Sigmoid colon (tissue), 6 donors: ENCODE measurements at regions not wholly inside any gene's neighbourhood (a gene's known extent, or its start where the extent isn't known, plus 50 kb on each side); places are given as distances from the start of the nearest gene placed in this dataset.

Source experiments
- DNase-seq: peaks from one replicate; pipeline ENCODE4 v3.0.0-alpha.2; 2019
- H3K27ac ChIP-seq, 4 donors: fragments of 200-600 bp; sonication (generic); one replicate each; pipeline ENCODE4 v1.5.1; 2016 to 2019; ENCODE audit warnings: mild to moderate bottlenecking in 1 of 4
- H3K27me3 ChIP-seq, 3 donors: fragments of 200-600 bp; sonication (generic); one replicate each; pipeline ENCODE4 v1.5.1; 2019; ENCODE audit warnings: mild to moderate bottlenecking in 1 of 3
- H3K36me3 ChIP-seq, 4 donors: fragments of 200-600 bp; sonication (generic); one replicate each; pipeline ENCODE4 v1.5.1; 2016 to 2019
- H3K4me1 ChIP-seq, 4 donors: fragments of 200-600 bp; sonication (generic); one replicate each; pipeline ENCODE4 v1.5.1; 2017 to 2019
- H3K4me3 ChIP-seq, 4 donors: fragments of 200-600 bp; sonication (generic); one replicate each; pipeline ENCODE4 v1.5.1; 2017 to 2019; ENCODE audit warnings: mild to moderate bottlenecking in 2 of 4, moderate library complexity in 1 of 4
- H3K9me3 ChIP-seq, 4 donors: fragments of 200-600 bp in 3 of 4; sonication (generic) in 3 of 4; one replicate each; pipeline versions ENCODE4 v1.5.1 to v1.6.1; 2013 to 2019
- EP300 ChIP-seq, 4 donors: sonication (generic); formaldehyde crosslinking; IDR thresholded peaks; one replicate each; pipeline ENCODE4 v1.6.1; 2017; ENCODE audit warnings: antibody characterized with exemption in 4 of 4
- POLR2A ChIP-seq, 2 donors: fragments of 450-650 bp; IDR thresholded peaks; one replicate each; pipeline ENCODE4 v1.6.1; 2016; ENCODE audit warnings: antibody characterized with exemption in 2 of 2, mild to moderate bottlenecking in 2 of 2, moderate library complexity in 2 of 2
- POLR2AphosphoS5 ChIP-seq, 4 donors: sonication (generic); formaldehyde crosslinking; IDR thresholded peaks; one replicate each; pipeline ENCODE4 v1.6.1; 2017; ENCODE audit warnings: antibody characterized with exemption in 4 of 4
- WGBS, 2 donors: extraction: QIAGEN DNeasy Blood & Tissue Kit; methylation state at CpG; one replicate each; pipeline ENCODE4 v1.1.7; 2013; 5-methylcytosine and 5-hydroxymethylcytosine counted together
- intact Hi-C: fragments of 100-400 bp; cut with DNase I; formaldehyde crosslinking; loops from one replicate; pipeline ENCODE4 v1.15.1; 2023
- TF ChIP-seq, protein P1 (sequence below), 4 experiments: fragments of 450-650 bp in 3 of 4; fragments of 200-600 bp in 1 of 4; IDR thresholded peaks; one replicate each; pipeline ENCODE4 v1.5.1; 2016 to 2019; ENCODE audit warnings: antibody characterized with exemption in 4 of 4, mild to moderate bottlenecking in 3 of 4, moderate library complexity in 2 of 4
- donor health status: healthy with polysubstance abuse.
- donor health status: healthy.

DNA sequence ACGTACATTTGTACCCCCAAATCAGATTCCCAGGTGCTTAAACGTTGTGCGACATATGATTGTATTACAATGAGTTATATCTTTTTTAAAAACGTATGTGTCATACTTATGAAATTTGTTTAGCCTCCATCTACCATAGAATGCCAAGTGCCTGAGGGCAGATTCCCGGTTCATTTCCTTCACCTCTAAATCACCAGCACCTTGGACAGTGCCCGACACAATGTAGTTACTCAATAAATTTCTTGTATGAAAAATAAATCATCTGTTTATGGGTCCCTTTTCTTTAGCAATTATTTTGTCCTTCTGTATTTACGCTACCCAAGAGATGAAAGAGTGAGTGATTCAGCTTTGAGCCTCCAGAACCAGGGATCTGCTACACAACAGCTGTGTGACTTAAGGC is 157.4 kb downstream of the TBX5 start:
- peaks cover 0 to 22% (median 0%) of the 10 kb centered on the region in 3 donors for H3K27me3 ChIP-seq
- TF ChIP-seq EP300 (IDR thresholded peaks at IDR 0.05), result no peak
- no peak for TF ChIP-seq POLR2A (IDR thresholded peaks at IDR 0.05)
- TF ChIP-seq, protein P1, sequence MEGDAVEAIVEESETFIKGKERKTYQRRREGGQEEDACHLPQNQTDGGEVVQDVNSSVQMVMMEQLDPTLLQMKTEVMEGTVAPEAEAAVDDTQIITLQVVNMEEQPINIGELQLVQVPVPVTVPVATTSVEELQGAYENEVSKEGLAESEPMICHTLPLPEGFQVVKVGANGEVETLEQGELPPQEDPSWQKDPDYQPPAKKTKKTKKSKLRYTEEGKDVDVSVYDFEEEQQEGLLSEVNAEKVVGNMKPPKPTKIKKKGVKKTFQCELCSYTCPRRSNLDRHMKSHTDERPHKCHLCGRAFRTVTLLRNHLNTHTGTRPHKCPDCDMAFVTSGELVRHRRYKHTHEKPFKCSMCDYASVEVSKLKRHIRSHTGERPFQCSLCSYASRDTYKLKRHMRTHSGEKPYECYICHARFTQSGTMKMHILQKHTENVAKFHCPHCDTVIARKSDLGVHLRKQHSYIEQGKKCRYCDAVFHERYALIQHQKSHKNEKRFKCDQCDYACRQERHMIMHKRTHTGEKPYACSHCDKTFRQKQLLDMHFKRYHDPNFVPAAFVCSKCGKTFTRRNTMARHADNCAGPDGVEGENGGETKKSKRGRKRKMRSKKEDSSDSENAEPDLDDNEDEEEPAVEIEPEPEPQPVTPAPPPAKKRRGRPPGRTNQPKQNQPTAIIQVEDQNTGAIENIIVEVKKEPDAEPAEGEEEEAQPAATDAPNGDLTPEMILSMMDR (IDR thresholded peaks at IDR 0.05), result no peak
- no peak for TF ChIP-seq POLR2AphosphoS5 (IDR thresholded peaks at IDR 0.05)
- no peak for DNase-seq
- no peaks in the 10 kb centered on the region for H3K36me3 ChIP-seq
- H3K27ac ChIP-seq, result no peak overlapping the region
- H3K4me1 ChIP-seq, result no peaks in the 10 kb centered on the region
- intact Hi-C loops, result no loop called here
- no peak overlapping the region for H3K4me3 ChIP-seq
- 74 to 82% methylated on average over 7 of the region's 7 CpGs for WGBS, 2 donors
- no peaks in the 10 kb centered on the region for H3K9me3 ChIP-seq

DNA sequence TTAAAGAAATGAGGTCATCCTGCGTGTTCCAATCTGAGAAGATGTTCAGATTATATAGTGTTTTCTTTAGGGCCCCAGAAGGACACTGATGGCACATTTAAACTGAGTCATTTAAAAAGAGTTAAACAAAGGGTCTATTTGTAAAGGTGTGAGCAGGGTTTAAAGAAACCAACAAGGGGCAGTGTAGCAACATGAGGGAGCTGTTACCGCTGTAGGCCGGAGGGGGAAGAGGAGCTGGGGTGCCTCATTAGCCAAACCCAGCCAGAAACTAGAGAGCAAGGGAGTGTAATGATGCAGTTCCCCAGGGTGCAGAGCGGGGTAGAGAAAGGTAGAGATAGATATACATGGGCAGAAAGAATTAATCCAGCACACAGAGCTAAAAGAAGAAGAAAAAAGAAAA is 160.4 kb downstream of the TBX5 start:
- no peak overlapping the region for H3K4me3 ChIP-seq
- H3K27me3 ChIP-seq, result peaks cover 0 to 37% (median under 1%) of the 10 kb centered on the region in 3 donors
- DNase-seq, result no peak
- TF ChIP-seq POLR2A (IDR thresholded peaks at IDR 0.05), result no peak
- no peak for TF ChIP-seq POLR2AphosphoS5 (IDR thresholded peaks at IDR 0.05)
- TF ChIP-seq, protein P1 (IDR thresholded peaks at IDR 0.05), result no peak
- TF ChIP-seq EP300 (IDR thresholded peaks at IDR 0.05), result no peak
- H3K9me3 ChIP-seq, result no peaks in the 10 kb centered on the region
- WGBS, 2 donors, result 26 to 28% methylated on average over 4 of the region's 4 CpGs
- H3K27ac ChIP-seq, result no peak overlapping the region
- no peaks in the 10 kb centered on the region for H3K4me1 ChIP-seq
- intact Hi-C loops, result no loop called here
- no peaks in the 10 kb centered on the region for H3K36me3 ChIP-seq

DNA sequence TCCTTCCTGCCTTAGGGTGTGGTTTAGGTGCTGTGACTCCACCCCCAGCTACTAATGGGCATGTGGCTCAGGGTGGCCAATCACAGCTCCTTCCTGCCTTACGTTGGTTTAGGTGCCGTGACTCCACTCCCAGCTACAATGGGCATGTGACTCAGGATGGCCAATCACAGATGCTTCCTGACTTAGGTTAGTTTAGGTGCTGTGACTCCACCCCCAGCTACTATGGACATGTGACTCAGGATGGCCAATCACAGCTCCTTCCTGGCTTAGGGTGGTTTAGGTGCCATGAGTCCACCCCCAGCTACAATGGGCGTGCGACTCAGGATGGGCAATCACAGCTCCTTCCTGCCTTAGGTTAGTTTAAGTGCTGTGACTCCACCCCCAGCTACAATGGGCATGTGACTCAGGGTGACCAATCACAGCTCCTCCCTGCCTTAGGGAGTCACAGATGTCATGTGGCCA is 163.9 kb downstream of the TBX5 start:
- TF ChIP-seq, protein P1 (IDR thresholded peaks at IDR 0.05), result no peak
- no peak for TF ChIP-seq POLR2AphosphoS5 (IDR thresholded peaks at IDR 0.05)
- TF ChIP-seq EP300 (IDR thresholded peaks at IDR 0.05), result no peak
- no peak for TF ChIP-seq POLR2A (IDR thresholded peaks at IDR 0.05)
- intact Hi-C loops, result no loop called here
- peaks cover 0 to 39% (median 5%) of the 10 kb centered on the region in 3 donors for H3K27me3 ChIP-seq
- DNase-seq, result no peak
- H3K9me3 ChIP-seq, result no peaks in the 10 kb centered on the region
- peaks cover 0 to 14% (median 6%) of the 10 kb centered on the region in 4 donors for H3K4me1 ChIP-seq
- H3K27ac ChIP-seq, result no peak overlapping the region
- no peak overlapping the region for H3K4me3 ChIP-seq
- no peaks in the 10 kb centered on the region for H3K36me3 ChIP-seq
- WGBS, 2 donors, result 68 to 78% methylated on average over 4 of the region's 4 CpGs

GRCh38 chr12:114240288-114240687 is 165.7 kb downstream of the TBX5 start:
- WGBS, 2 donors, result 56 to 72% methylated on average over 12 of the region's 12 CpGs

GRCh38 chr12:114238808-114239207 is 167.1 kb downstream of the TBX5 start:
- Histone ChIP-seq H3K4me3 (no peak overlapping the region), H3K9me3 (no peaks in the 10 kb centered on the region), H3K4me1 (peaks cover 0 to 14% (median 6%) of the 10 kb centered on the region in 4 donors), H3K36me3 (no peaks in the 10 kb centered on the region), H3K27me3 (peaks cover 0 to 35% (median 5%) of the 10 kb centered on the region in 3 donors), H3K27ac (no peak overlapping the region)
- WGBS, 2 donors, result 37 to 43% methylated on average over 5 of the region's 5 CpGs
- TF ChIP-seq POLR2AphosphoS5 (IDR thresholded peaks at IDR 0.05) (peak in 1 of 4 donors; percentile 32), POLR2A (IDR thresholded peaks at IDR 0.05) (no peak)
- intact Hi-C loops, result no loop called here
- no peak for DNase-seq

More at GRCh38 chr12:114240288-114240687, 165.7 kb downstream of the TBX5 start:
- Histone ChIP-seq H3K27ac (no peak overlapping the region), H3K4me1 (peaks cover 0 to 14% (median 6%) of the 10 kb centered on the region in 4 donors), H3K36me3 (no peaks in the 10 kb centered on the region), H3K4me3 (no peak overlapping the region), H3K27me3 (peaks cover 0 to 45% (median 5%) of the 10 kb centered on the region in 3 donors), H3K9me3 (no peaks in the 10 kb centered on the region)
- intact Hi-C loops, result no loop called here
- DNase-seq, result no peak
- TF ChIP-seq POLR2AphosphoS5 (IDR thresholded peaks at IDR 0.05), result no peak
- TF ChIP-seq POLR2A (IDR thresholded peaks at IDR 0.05), result no peak

DNA sequence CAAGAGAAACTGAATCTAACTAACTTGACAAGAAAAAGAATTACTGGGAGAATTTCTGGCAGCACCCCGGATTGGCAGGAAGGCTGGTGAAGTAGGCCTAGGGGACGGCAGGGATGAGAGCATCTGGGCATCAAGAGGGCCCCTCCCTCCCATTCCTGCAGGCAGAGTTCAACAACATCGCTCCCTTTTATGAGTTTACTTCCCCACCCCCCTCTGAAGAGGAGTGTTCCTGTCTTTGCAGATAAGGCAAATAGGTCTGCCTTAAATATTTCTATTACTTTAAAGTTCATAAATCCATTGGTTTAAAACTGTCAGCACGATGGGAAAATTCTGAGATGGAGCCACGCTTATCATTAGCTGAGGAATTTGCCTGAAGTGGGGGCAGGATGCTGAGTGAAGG is 168.7 kb downstream of the TBX5 start:
- no peak overlapping the region for H3K27ac ChIP-seq
- no peak overlapping the region for H3K4me3 ChIP-seq
- no peaks in the 10 kb centered on the region for H3K9me3 ChIP-seq
- H3K4me1 ChIP-seq, result peaks cover 0 to 14% (median 6%) of the 10 kb centered on the region in 4 donors
- intact Hi-C loops, result no loop called here
- TF ChIP-seq, protein P1 (IDR thresholded peaks at IDR 0.05), result no peak
- TF ChIP-seq EP300 (IDR thresholded peaks at IDR 0.05) (no peak), POLR2A (IDR thresholded peaks at IDR 0.05) (no peak), POLR2AphosphoS5 (IDR thresholded peaks at IDR 0.05) (no peak)
- no peaks in the 10 kb centered on the region for H3K36me3 ChIP-seq
- no peak for DNase-seq
- H3K27me3 ChIP-seq, result peaks cover 0 to 29% (median 5%) of the 10 kb centered on the region in 3 donors
- 34 to 48% methylated on average over 5 of the region's 5 CpGs for WGBS, 2 donors
